Hepatocyte (in vitro differentiated cells): ENCODE measurements at regions not wholly inside any gene's neighbourhood (a gene's known extent, or its start where the extent isn't known, plus 50 kb on each side); places are given as distances from the start of the nearest gene placed in this dataset.

Experiments used
- DNase-seq: peaks from one replicate; pipeline ENCODE4 v3.0.0-alpha.2; 2016; ENCODE audit warnings: low spot score
- H2AFZ ChIP-seq: fragments of 200-600 bp; sonication (generic); 2 replicates; pipeline ENCODE4 v1.6.0; 2016; ENCODE audit warnings: antibody characterized with exemption, mild to moderate bottlenecking
- H3K27ac ChIP-seq: fragments of 200-600 bp; sonication (generic); 2 replicates; pipeline ENCODE4 v1.5.1; 2016; ENCODE audit warnings: mild to moderate bottlenecking
- H3K27me3 ChIP-seq: fragments of 200-600 bp; sonication (generic); 2 replicates; pipeline ENCODE4 v1.6.1; 2016
- H3K36me3 ChIP-seq: fragments of 200-600 bp; sonication (generic); replicated peaks from 2 replicates; pipeline ENCODE4 v1.5.1; 2016; ENCODE audit warnings: low read depth; ENCODE audit not compliant: insufficient read depth
- H3K4me1 ChIP-seq: fragments of 200-600 bp; sonication (generic); 2 replicates; pipeline ENCODE4 v1.5.1; 2016; ENCODE audit warnings: mild to moderate bottlenecking, moderate library complexity; ENCODE audit not compliant: insufficient read depth
- H3K4me2 ChIP-seq: fragments of 200-600 bp; sonication (generic); 2 replicates; pipeline ENCODE4 v1.6.0; 2016
- H3K4me3 ChIP-seq: fragments of 200-600 bp; sonication (generic); 2 replicates; pipeline ENCODE4 v1.5.1; 2016; ENCODE audit warnings: mild to moderate bottlenecking
- H3K79me2 ChIP-seq: fragments of 200-600 bp; sonication (generic); 2 replicates; pipeline ENCODE4 v1.6.0; 2017; ENCODE audit warnings: mild to moderate bottlenecking
- H3K9me2 ChIP-seq: fragments of 200-600 bp; sonication (generic); replicated peaks from 2 replicates; pipeline ENCODE4 v1.6.0; 2017; ENCODE audit warnings: mild to moderate bottlenecking; ENCODE audit not compliant: insufficient read depth
- H3K9me3 ChIP-seq: fragments of 200-600 bp; sonication (generic); 2 replicates; pipeline ENCODE4 v1.5.1; 2016; ENCODE audit warnings: low read depth, mild to moderate bottlenecking
- H4K20me1 ChIP-seq: fragments of 200-600 bp; sonication (generic); 2 replicates; pipeline ENCODE4 v1.6.0; 2016; ENCODE audit warnings: mild to moderate bottlenecking; ENCODE audit not compliant: insufficient read depth, poor library complexity, severe bottlenecking
- CTCF ChIP-seq: fragments of 200-600 bp; sonication (generic); IDR thresholded peaks from 2 replicates; pipeline ENCODE4 v1.5.1; 2016; ENCODE audit warnings: antibody characterized with exemption, mild to moderate bottlenecking; ENCODE audit not compliant: poor library complexity
- EZH2 ChIP-seq: fragments of 200-600 bp; sonication (generic); IDR thresholded peaks from 2 replicates; pipeline ENCODE4 v1.6.1; 2016; ENCODE audit warnings: antibody characterized with exemption, mild to moderate bottlenecking, borderline replicate concordance
- EZH2phosphoT487 ChIP-seq: fragments of 200-600 bp; sonication (generic); IDR thresholded peaks from one replicate; pipeline ENCODE4 v1.6.1; 2018; ENCODE audit warnings: antibody characterized with exemption, mild to moderate bottlenecking, low read depth, moderate library complexity; ENCODE audit not compliant: unreplicated experiment, severe bottlenecking
- WGBS: methylation state at CpG from one replicate; pipeline ENCODE4 v1.1.6; 2016; ENCODE audit warnings: low lambda C conversion rate; ENCODE audit errors: missing lambda C conversion rate; 5-methylcytosine and 5-hydroxymethylcytosine counted together

GRCh38 chr2:126831234-126832005 is 67.3 kb upstream of the TEX51 start:
- DNase-seq: no peak
- Histone ChIP-seq H3K9me2 (no peaks in the 10 kb centered on the region), H3K4me3 (no peak overlapping the region), H3K27me3 (no peaks in the 10 kb centered on the region), H3K4me1 (no peaks in the 10 kb centered on the region), H3K9me3 (no peaks in the 10 kb centered on the region), H3K4me2 (no peak overlapping the region), H3K27ac (no peak overlapping the region), H2AFZ (no peak overlapping the region), H3K79me2 (no peaks in the 10 kb centered on the region), H3K36me3 (no peaks in the 10 kb centered on the region), H4K20me1 (no peaks in the 10 kb centered on the region)
- TF ChIP-seq EZH2phosphoT487: no peak
- no peak for TF ChIP-seq CTCF
- TF ChIP-seq EZH2: no peak
- WGBS: 74% methylated on average over 14 of the region's 14 CpGs

GRCh38 chr2:126832014-126832413 is 66.7 kb upstream of the TEX51 start:
- H4K20me1 ChIP-seq: no peaks in the 10 kb centered on the region
- no peak overlapping the region for H3K4me3 ChIP-seq
- H3K36me3 ChIP-seq: no peaks in the 10 kb centered on the region
- H2AFZ ChIP-seq: no peak overlapping the region
- no peaks in the 10 kb centered on the region for H3K79me2 ChIP-seq
- H3K27ac ChIP-seq: no peak overlapping the region
- H3K9me2 ChIP-seq: no peaks in the 10 kb centered on the region
- no peaks in the 10 kb centered on the region for H3K9me3 ChIP-seq
- no peak for DNase-seq
- TF ChIP-seq EZH2 (no peak), CTCF (no peak), EZH2phosphoT487 (no peak)
- no peaks in the 10 kb centered on the region for H3K27me3 ChIP-seq
- no peaks in the 10 kb centered on the region for H3K4me1 ChIP-seq
- no peak overlapping the region for H3K4me2 ChIP-seq

- no peak for DNase-seq
- no peak overlapping the region for H3K4me3 ChIP-seq
- no peaks in the 10 kb centered on the region for H3K9me3 ChIP-seq
- H3K9me2 ChIP-seq: no peaks in the 10 kb centered on the region
- H4K20me1 ChIP-seq: no peaks in the 10 kb centered on the region
- H3K4me2 ChIP-seq: no peak overlapping the region
- no peaks in the 10 kb centered on the region for H3K4me1 ChIP-seq
- TF ChIP-seq EZH2 (no peak), EZH2phosphoT487 (no peak), CTCF (no peak)
- no peaks in the 10 kb centered on the region for H3K36me3 ChIP-seq
- no peaks in the 10 kb centered on the region for H3K79me2 ChIP-seq
- no peak overlapping the region for H2AFZ ChIP-seq
- H3K27ac ChIP-seq: no peak overlapping the region
- 95% methylated on average over 5 of the region's 5 CpGs for WGBS
- no peaks in the 10 kb centered on the region for H3K27me3 ChIP-seq
Measured at GRCh38 chr2:126832757-126833156, 65.9 kb upstream of the TEX51 start.
